OCI-LY1 (cell line): ENCODE measurements at regions not wholly inside any gene's neighbourhood (a gene's known extent, or its start where the extent isn't known, plus 50 kb on each side); places are given as distances from the start of the nearest gene placed in this dataset.
"Not testable (repeated sequence)": the region's sequence is repeated elsewhere in the genome, so short reads cannot be mapped to it uniquely, and the experiment has no call there.

Experiments
- H2AFZ ChIP-seq: fragments of 200-600 bp; sonication (generic), shearing (Covaris generic); 2 replicates; pipeline ENCODE4 v1.6.0; 2014; ENCODE audit warnings: antibody characterized with exemption, mild to moderate bottlenecking, low read length
- H3F3A ChIP-seq: fragments of 200-600 bp; sonication (generic), shearing (Covaris generic); 2 replicates; pipeline ENCODE4 v1.6.0; 2014; ENCODE audit warnings: mild to moderate bottlenecking, antibody characterized with exemption, low read length, moderate library complexity; ENCODE audit not compliant: insufficient read depth
- H3K27ac ChIP-seq: fragments of 200-600 bp; sonication (generic); 2 replicates; pipeline ENCODE4 v1.5.1; 2014; ENCODE audit warnings: low read length, mixed run types, mild to moderate bottlenecking, low read depth; ENCODE audit not compliant: poor library complexity, severe bottlenecking
- H3K27me3 ChIP-seq: fragments of 200-600 bp; sonication (generic); 2 replicates; pipeline ENCODE4 v1.6.0; 2014; ENCODE audit warnings: antibody characterized with exemption, mild to moderate bottlenecking, low read length, moderate library complexity; ENCODE audit not compliant: insufficient read depth
- H3K36me3 ChIP-seq: fragments of 200-600 bp; sonication (generic); 2 replicates; pipeline ENCODE4 v1.6.1; 2014; ENCODE audit warnings: mild to moderate bottlenecking, antibody characterized with exemption, low read length, moderate library complexity, mixed read lengths; ENCODE audit not compliant: insufficient read depth
- H3K4me1 ChIP-seq: fragments of 200-600 bp; sonication (generic); 2 replicates; pipeline ENCODE4 v1.5.1; 2014; ENCODE audit warnings: mild to moderate bottlenecking, low read length, moderate library complexity; ENCODE audit not compliant: insufficient read depth, severe bottlenecking
- H3K4me2 ChIP-seq: fragments of 200-600 bp; sonication (generic), shearing (Covaris generic); 2 replicates; pipeline ENCODE4 v1.6.1; 2014; ENCODE audit warnings: low read length
- H3K4me3 ChIP-seq: fragments of 200-600 bp; sonication (generic); 2 replicates; pipeline ENCODE4 v1.5.1; 2014; ENCODE audit warnings: low read length, low read depth, mild to moderate bottlenecking, mixed read lengths; ENCODE audit not compliant: poor library complexity, severe bottlenecking
- H3K79me2 ChIP-seq: fragments of 200-600 bp; shearing (Covaris generic); 2 replicates; pipeline ENCODE4 v1.6.1; 2016; ENCODE audit warnings: mixed run types, low read length, mixed read lengths; ENCODE audit not compliant: insufficient read depth
- H3K9ac ChIP-seq: fragments of 200-600 bp; sonication (generic), shearing (Covaris generic); 2 replicates; pipeline ENCODE4 v1.6.1; 2014; ENCODE audit warnings: mild to moderate bottlenecking, low read length, mixed read lengths
- H3K9me2 ChIP-seq: fragments of 200-600 bp; sonication (generic), shearing (Covaris generic); 2 replicates; pipeline ENCODE4 v1.6.1; 2014; ENCODE audit warnings: low read depth, mild to moderate bottlenecking, low read length, mixed read lengths
- H3K9me3 ChIP-seq: fragments of 200-600 bp; shearing (Covaris generic); 2 replicates; pipeline ENCODE4 v1.6.1; 2014; ENCODE audit warnings: low read length, mixed read lengths
- H4K20me1 ChIP-seq: fragments of 200-600 bp; sonication (generic), shearing (Covaris generic); 2 replicates; pipeline ENCODE4 v1.6.0; 2016; ENCODE audit warnings: mild to moderate bottlenecking, low read length; ENCODE audit not compliant: insufficient read depth
- CTCF ChIP-seq: fragments of 200-600 bp; sonication (generic), shearing (Covaris generic); IDR thresholded peaks from 2 replicates; pipeline ENCODE4 v1.5.1; 2017; ENCODE audit warnings: mild to moderate bottlenecking, antibody characterized with exemption, low read length, moderate library complexity, mixed read lengths
- EZH2 ChIP-seq: fragments of 200-600 bp; sonication (generic), shearing (Covaris generic); IDR thresholded peaks from 2 replicates; pipeline ENCODE4 v1.8.0; 2017; ENCODE audit warnings: borderline replicate concordance, mixed run types, mild to moderate bottlenecking, antibody characterized with exemption, low read length, moderate library complexity, mixed read lengths

GRCh38 chr20:19049514-19049913 lies 162.9 kb upstream of the SLC24A3 start:
- Histone ChIP-seq H3K4me3 (no peak overlapping the region), H3K27me3 (no peaks in the 10 kb centered on the region), H3F3A (no peaks in the 10 kb centered on the region), H3K27ac (no peak overlapping the region), H3K9me2 (no peaks in the 10 kb centered on the region), H3K4me1 (no peaks in the 10 kb centered on the region), H3K36me3 (no peaks in the 10 kb centered on the region), H3K9me3 (no peaks in the 10 kb centered on the region), H4K20me1 (no peaks in the 10 kb centered on the region), H3K79me2 (no peaks in the 10 kb centered on the region), H3K4me2 (no peak overlapping the region), H2AFZ (no peak overlapping the region), H3K9ac (no peak overlapping the region)
- TF ChIP-seq EZH2 (no peak), CTCF (no peak)

- Histone ChIP-seq H2AFZ (no peak overlapping the region), H3K9me3 (no peaks in the 10 kb centered on the region), H3K27me3 (no peaks in the 10 kb centered on the region), H3F3A (no peaks in the 10 kb centered on the region), H3K9me2 (no peaks in the 10 kb centered on the region), H3K4me3 (no peak overlapping the region), H4K20me1 (no peaks in the 10 kb centered on the region), H3K36me3 (no peaks in the 10 kb centered on the region), H3K79me2 (no peaks in the 10 kb centered on the region), H3K4me1 (no peaks in the 10 kb centered on the region), H3K9ac (no peak overlapping the region), H3K27ac (no peak overlapping the region), H3K4me2 (no peak overlapping the region)
- peak; percentile 65 for TF ChIP-seq CTCF
- TF ChIP-seq EZH2: no peak
These were observed 155.5 kb upstream of the SLC24A3 start for GRCh38 chr20:19056909-19057308.

GRCh38 chr20:19064788-19065187 lies 147.7 kb upstream of the SLC24A3 start:
- not testable (repeated sequence) for H3K27me3 ChIP-seq, H3F3A ChIP-seq, H3K27ac ChIP-seq, H2AFZ ChIP-seq, H3K4me3 ChIP-seq, H3K4me1 ChIP-seq, H3K9ac ChIP-seq, H3K9me3 ChIP-seq, H3K9me2 ChIP-seq, H3K36me3 ChIP-seq, H3K79me2 ChIP-seq, H3K4me2 ChIP-seq, H4K20me1 ChIP-seq

GRCh38 chr20:19067986-19068385 lies 144.5 kb upstream of the SLC24A3 start:
- TF ChIP-seq CTCF (no peak), EZH2 (no peak)

More at GRCh38 chr20:19067986-19068385, 144.5 kb upstream of the SLC24A3 start:
- no peaks in the 10 kb centered on the region for H3K9me2 ChIP-seq
- no peak overlapping the region for H2AFZ ChIP-seq
- peaks cover 2% of the 10 kb centered on the region; the same call in 1 of the 2 replicates for H3K9me3 ChIP-seq
- no peaks in the 10 kb centered on the region for H3F3A ChIP-seq
- H3K4me2 ChIP-seq: no peak overlapping the region
- H3K4me3 ChIP-seq: no peak overlapping the region
- no peaks in the 10 kb centered on the region; the same call in 1 of the 2 replicates for H3K27me3 ChIP-seq
- H3K9ac ChIP-seq: no peak overlapping the region
- H3K36me3 ChIP-seq: no peaks in the 10 kb centered on the region
- H3K27ac ChIP-seq: no peak overlapping the region
- H3K79me2 ChIP-seq: no peaks in the 10 kb centered on the region
- H3K4me1 ChIP-seq: no peaks in the 10 kb centered on the region
- no peaks in the 10 kb centered on the region for H4K20me1 ChIP-seq
